ENCODE measurements at regions not wholly inside any gene's neighbourhood (a gene's known extent, or its start where the extent isn't known, plus 50 kb on each side); places are given as distances from the start of the nearest gene placed in this dataset.
A peak's percentile ranks its signal among the peaks of the same experiment; 100 is the strongest.

DNA sequence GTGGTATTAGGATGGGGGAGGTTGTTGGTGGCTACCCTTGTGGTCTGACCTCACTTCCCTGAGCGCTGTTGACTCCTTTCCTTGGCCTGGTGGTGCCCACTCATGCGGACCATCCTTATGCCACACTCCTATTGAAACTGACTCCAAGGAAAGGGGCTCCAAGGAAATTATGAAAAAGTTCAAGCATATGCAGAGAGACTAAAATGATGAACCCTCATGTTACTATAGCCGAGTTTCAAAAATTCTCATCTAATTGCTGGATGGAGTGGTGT is 75.0 kb upstream of the CALM2 start:
- no peak overlapping the region for H3K4me3 ChIP-seq (ENCODE audit: low read depth, low read length)
- TF ChIP-seq POLR2A (IDR thresholded peaks at IDR 0.05; ENCODE audit: extremely low read depth, insufficient read length) = no peak
- TF ChIP-seq MYC (IDR thresholded peaks at IDR 0.05; ENCODE audit: low read depth, low read length) = no peak
- TF ChIP-seq, protein P1, sequence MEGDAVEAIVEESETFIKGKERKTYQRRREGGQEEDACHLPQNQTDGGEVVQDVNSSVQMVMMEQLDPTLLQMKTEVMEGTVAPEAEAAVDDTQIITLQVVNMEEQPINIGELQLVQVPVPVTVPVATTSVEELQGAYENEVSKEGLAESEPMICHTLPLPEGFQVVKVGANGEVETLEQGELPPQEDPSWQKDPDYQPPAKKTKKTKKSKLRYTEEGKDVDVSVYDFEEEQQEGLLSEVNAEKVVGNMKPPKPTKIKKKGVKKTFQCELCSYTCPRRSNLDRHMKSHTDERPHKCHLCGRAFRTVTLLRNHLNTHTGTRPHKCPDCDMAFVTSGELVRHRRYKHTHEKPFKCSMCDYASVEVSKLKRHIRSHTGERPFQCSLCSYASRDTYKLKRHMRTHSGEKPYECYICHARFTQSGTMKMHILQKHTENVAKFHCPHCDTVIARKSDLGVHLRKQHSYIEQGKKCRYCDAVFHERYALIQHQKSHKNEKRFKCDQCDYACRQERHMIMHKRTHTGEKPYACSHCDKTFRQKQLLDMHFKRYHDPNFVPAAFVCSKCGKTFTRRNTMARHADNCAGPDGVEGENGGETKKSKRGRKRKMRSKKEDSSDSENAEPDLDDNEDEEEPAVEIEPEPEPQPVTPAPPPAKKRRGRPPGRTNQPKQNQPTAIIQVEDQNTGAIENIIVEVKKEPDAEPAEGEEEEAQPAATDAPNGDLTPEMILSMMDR (IDR thresholded peaks at IDR 0.05; ENCODE audit: low read depth, low read length) = no peak
- TF ChIP-seq, protein P2, sequence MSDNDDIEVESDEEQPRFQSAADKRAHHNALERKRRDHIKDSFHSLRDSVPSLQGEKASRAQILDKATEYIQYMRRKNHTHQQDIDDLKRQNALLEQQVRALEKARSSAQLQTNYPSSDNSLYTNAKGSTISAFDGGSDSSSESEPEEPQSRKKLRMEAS (IDR thresholded peaks at IDR 0.05; ENCODE audit: low read depth, low read length) = no peak
- peak; percentile 29 for DNase-seq (ENCODE audit: low read depth)

GRCh38 chr2:47250586-47251403 is 74.5 kb upstream of the CALM2 start:
- no peak overlapping the region for H3K4me3 ChIP-seq (ENCODE audit: low read depth, low read length)
- DNase-seq (ENCODE audit: low read depth) = peak; percentile 41
- TF ChIP-seq MYC (IDR thresholded peaks at IDR 0.05; ENCODE audit: low read depth, low read length) (no peak), POLR2A (IDR thresholded peaks at IDR 0.05; ENCODE audit: extremely low read depth, insufficient read length) (no peak)
- TF ChIP-seq, protein P2 (IDR thresholded peaks at IDR 0.05; ENCODE audit: low read depth, low read length) = no peak
- TF ChIP-seq, protein P1 (IDR thresholded peaks at IDR 0.05; ENCODE audit: low read depth, low read length) = no peak

GRCh38 chr2:47249931-47250330 is 73.6 kb upstream of the CALM2 start:
- H3K4me3 ChIP-seq (ENCODE audit: low read depth, low read length) = no peak overlapping the region
- TF ChIP-seq, protein P2 (IDR thresholded peaks at IDR 0.05; ENCODE audit: low read depth, low read length) = no peak
- TF ChIP-seq POLR2A (IDR thresholded peaks at IDR 0.05; ENCODE audit: extremely low read depth, insufficient read length) = no peak
- no peak for TF ChIP-seq MYC (IDR thresholded peaks at IDR 0.05; ENCODE audit: low read depth, low read length)
- TF ChIP-seq, protein P1 (IDR thresholded peaks at IDR 0.05; ENCODE audit: low read depth, low read length) = no peak
- DNase-seq (ENCODE audit: low read depth) = no peak

DNA sequence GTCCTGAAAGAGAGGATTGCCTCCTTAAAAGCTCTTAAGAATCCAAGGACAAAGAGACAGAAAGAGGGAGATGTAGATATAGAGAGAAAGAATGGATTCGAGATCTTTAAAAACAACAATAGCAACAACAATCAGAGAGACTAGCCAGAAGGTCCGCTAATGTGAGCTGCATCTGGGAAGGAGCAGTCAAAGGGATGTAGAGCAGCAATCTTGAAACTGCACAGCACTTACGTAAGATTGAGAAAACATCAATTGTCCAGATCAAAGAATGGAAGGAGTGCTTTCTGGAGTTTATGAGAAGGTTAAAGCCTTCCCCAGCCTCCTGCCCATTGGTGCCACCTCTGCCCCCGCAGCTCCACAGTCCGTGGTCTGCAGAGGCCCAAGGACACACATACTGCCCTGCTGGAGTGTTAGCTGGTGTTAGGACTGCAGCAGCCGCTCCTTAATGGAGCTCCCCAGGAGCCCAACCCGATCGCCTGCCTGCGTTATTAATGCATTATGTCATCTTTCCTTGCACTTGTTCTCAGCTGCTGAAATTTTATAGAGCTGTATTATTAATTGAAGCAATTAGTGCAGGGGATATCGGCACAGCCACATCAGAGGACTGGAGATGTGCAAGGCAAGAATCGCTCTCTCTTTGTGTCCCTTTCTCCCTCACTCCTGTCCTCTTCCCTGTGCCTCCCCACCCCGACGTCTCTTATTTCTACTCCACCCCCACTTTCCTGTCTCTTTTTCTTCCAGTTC is 73.0 kb upstream of the CALM2 start:
- DNase-seq (ENCODE audit: low read depth) = no peak
- TF ChIP-seq MYC (IDR thresholded peaks at IDR 0.05; ENCODE audit: low read depth, low read length) (no peak), POLR2A (IDR thresholded peaks at IDR 0.05; ENCODE audit: extremely low read depth, insufficient read length) (no peak)
- TF ChIP-seq, protein P1 (IDR thresholded peaks at IDR 0.05; ENCODE audit: low read depth, low read length) = no peak
- TF ChIP-seq, protein P2 (IDR thresholded peaks at IDR 0.05; ENCODE audit: low read depth, low read length) = no peak
- H3K4me3 ChIP-seq (ENCODE audit: low read depth, low read length) = no peak overlapping the region

DNA sequence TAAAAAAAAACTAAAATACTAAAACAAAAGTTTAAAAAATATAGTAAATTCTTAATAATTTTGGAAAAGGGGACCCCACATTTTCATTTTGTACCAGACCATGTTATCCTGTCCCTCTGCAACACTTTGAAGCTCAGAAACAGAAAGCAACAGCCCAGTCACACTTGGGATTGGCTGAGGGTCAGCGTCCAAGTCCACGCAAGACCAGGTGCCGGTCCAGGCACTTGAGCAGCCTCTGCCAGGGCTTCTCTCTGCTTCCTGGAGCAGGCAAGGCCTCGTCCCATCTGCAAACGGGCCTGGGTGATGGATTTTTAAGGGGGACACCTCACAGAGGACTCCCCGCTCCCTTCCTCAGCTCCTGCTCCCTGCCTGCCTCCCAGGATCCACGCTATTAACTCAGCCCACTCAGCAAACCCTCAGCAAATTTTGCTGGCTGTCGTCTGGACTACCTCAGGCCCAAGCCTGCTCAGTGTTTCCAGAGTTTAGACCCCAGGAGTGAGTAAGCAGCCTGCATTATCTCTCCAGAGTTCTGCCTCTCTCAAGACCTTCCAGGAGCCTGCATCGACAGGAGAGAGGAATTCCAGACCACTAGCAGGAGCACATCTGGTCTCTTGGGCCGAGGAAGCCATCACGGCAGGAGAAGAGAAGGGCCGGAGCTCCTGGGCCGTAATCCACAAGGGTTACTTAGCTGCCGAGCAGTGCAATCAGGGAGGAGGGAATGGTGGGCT is 67.4 kb upstream of the CALM2 start:
- TF ChIP-seq, protein P2 (IDR thresholded peaks at IDR 0.05; ENCODE audit: low read depth, low read length) = no peak
- TF ChIP-seq POLR2A (IDR thresholded peaks at IDR 0.05; ENCODE audit: extremely low read depth, insufficient read length) (no peak), MYC (IDR thresholded peaks at IDR 0.05; ENCODE audit: low read depth, low read length) (no peak)
- TF ChIP-seq, protein P1 (IDR thresholded peaks at IDR 0.05; ENCODE audit: low read depth, low read length) = no peak
- H3K4me3 ChIP-seq (ENCODE audit: low read depth, low read length) = no peak overlapping the region
- no peak for DNase-seq (ENCODE audit: low read depth)

Data from NB4 (cell line).